Calu3 (cell line): ENCODE measurements at regions not wholly inside any gene's neighbourhood (a gene's known extent, or its start where the extent isn't known, plus 50 kb on each side); places are given as distances from the start of the nearest gene placed in this dataset.

ENCODE experiments used
- BruUV-seq: library from RNA; stranded (reverse); fragments of 400-500 nt; replicated peaks from 2 replicates; lab custom pipeline; 2021; lab: Mats Ljungman, UMichigan
- CTCF ChIA-PET: fragments of 300-600 bp; sonication (Branson Sonifier 250); formaldehyde crosslinking; loops from one replicate; lab custom pipeline; 2022; ENCODE audit warnings: antibody characterized with exemption; lab: Charles Lee
- DNase-seq: peaks from one replicate; pipeline ENCODE4 v3.0.0; 2022
- H3K27ac Mint-ChIP-seq: one replicate; pipeline ENCODE4 v1.8.0; 2022; ENCODE audit warnings: mixed read lengths; ENCODE audit not compliant: unreplicated experiment
- H3K27me3 Mint-ChIP-seq: one replicate; pipeline ENCODE4 v1.8.0; 2022; ENCODE audit warnings: mixed read lengths; ENCODE audit not compliant: unreplicated experiment
- H3K36me3 Mint-ChIP-seq: one replicate; pipeline ENCODE4 v1.8.0; 2022; ENCODE audit warnings: mild to moderate bottlenecking, moderate library complexity, mixed read lengths; ENCODE audit not compliant: insufficient read depth, unreplicated experiment
- H3K4me1 Mint-ChIP-seq: one replicate; pipeline ENCODE4 v1.8.0; 2022; ENCODE audit warnings: mild to moderate bottlenecking, low read depth, mixed read lengths; ENCODE audit not compliant: unreplicated experiment
- H3K4me3 Mint-ChIP-seq: one replicate; pipeline ENCODE4 v1.8.0; 2022; ENCODE audit warnings: mild to moderate bottlenecking, low read depth, moderate library complexity, mixed read lengths; ENCODE audit not compliant: unreplicated experiment
- H3K9me3 Mint-ChIP-seq: one replicate; pipeline ENCODE4 v1.8.0; 2022; ENCODE audit warnings: low read depth, mixed read lengths; ENCODE audit not compliant: unreplicated experiment
- intact Hi-C: fragments of 100-400 bp; cut with micrococcal nuclease; formaldehyde crosslinking; loops from one replicate; pipeline ENCODE4 v1.10.0; 2022; ENCODE audit not compliant: unreplicated experiment
- TF ChIP-seq, protein P1 (sequence below): fragments of 200-600 bp; IDR thresholded peaks from one replicate; pipeline ENCODE4 v1.8.0; 2022; ENCODE audit warnings: antibody characterized with exemption; ENCODE audit not compliant: unreplicated experiment

DNA sequence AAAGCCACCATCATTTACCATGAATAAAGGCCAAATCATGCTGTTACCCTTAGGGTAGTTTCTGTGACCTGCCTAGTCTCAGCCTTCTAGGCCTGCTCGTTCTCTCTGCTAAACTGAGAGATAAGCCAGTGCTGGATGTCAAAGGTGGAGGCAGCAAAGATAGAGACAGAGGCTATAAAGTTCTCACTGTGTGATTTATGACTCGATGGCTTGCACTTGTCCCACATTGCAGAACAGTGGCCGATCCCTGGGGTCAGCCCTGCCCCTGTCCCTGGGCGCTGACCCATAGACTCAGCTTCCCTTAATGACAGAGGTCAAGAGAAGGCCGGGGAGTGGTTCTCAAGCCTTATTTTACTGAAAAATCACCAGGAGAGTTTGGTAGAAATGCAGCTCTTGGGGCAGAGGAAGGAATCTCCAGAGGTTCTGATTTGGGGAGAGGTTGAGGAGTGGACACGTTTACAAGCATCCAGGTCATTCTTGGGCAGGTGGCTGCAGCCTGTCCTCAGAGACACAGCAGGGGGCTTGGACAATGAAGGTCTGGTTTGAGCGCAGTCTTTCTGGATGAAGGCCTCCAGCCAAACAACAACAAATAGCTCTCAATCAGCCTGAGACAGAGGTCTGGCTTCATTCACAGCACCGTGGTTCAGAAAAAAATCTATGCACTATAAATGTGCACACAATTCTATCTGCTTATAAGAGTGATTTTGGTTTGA is 143.5 kb downstream of the ACKR3 start:
- intact Hi-C loops: no loop called here
- TF ChIP-seq, protein P1, sequence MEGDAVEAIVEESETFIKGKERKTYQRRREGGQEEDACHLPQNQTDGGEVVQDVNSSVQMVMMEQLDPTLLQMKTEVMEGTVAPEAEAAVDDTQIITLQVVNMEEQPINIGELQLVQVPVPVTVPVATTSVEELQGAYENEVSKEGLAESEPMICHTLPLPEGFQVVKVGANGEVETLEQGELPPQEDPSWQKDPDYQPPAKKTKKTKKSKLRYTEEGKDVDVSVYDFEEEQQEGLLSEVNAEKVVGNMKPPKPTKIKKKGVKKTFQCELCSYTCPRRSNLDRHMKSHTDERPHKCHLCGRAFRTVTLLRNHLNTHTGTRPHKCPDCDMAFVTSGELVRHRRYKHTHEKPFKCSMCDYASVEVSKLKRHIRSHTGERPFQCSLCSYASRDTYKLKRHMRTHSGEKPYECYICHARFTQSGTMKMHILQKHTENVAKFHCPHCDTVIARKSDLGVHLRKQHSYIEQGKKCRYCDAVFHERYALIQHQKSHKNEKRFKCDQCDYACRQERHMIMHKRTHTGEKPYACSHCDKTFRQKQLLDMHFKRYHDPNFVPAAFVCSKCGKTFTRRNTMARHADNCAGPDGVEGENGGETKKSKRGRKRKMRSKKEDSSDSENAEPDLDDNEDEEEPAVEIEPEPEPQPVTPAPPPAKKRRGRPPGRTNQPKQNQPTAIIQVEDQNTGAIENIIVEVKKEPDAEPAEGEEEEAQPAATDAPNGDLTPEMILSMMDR: no peak

DNA sequence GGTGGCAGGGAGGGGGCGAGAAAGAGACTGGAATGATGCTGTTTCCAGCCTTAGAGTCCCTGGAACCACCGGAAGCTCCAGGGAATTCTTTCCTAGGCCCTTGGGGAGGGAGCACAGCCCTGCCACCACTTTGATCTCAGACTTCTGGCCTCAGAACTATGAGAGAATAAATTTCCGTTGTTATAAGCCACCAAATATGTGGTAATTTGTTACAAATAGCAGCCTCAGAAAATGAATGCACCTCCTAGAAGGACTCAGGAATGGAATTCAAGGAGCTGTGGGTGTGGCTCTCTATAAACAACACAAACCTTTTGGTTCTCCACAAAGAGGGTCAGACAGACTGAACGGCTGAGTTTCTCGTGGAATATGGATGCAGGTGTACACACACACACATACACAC is 144.5 kb downstream of the ACKR3 start:
- Mint-ChIP-seq H3K4me3 (no peak overlapping the region), H3K9me3 (no peaks in the 10 kb centered on the region), H3K27me3 (peaks cover 11% of the 10 kb centered on the region), H3K4me1 (no peaks in the 10 kb centered on the region), H3K27ac (no peak overlapping the region), H3K36me3 (no peaks in the 10 kb centered on the region)
- BruUV-seq: no TSS peak
- TF ChIP-seq, protein P1: no peak
- intact Hi-C loops: no loop called here
- DNase-seq: no peak
- CTCF ChIA-PET: no interaction called here

More for the DNA sequence above, 143.5 kb downstream of the ACKR3 start:
- Mint-ChIP-seq H3K4me3 (no peak overlapping the region), H3K4me1 (no peaks in the 10 kb centered on the region), H3K27ac (no peak overlapping the region), H3K27me3 (peaks cover 1% of the 10 kb centered on the region), H3K9me3 (peaks cover 3% of the 10 kb centered on the region), H3K36me3 (no peaks in the 10 kb centered on the region)
- CTCF ChIA-PET: no interaction called here
- DNase-seq: no peak
- no TSS peak for BruUV-seq

DNA sequence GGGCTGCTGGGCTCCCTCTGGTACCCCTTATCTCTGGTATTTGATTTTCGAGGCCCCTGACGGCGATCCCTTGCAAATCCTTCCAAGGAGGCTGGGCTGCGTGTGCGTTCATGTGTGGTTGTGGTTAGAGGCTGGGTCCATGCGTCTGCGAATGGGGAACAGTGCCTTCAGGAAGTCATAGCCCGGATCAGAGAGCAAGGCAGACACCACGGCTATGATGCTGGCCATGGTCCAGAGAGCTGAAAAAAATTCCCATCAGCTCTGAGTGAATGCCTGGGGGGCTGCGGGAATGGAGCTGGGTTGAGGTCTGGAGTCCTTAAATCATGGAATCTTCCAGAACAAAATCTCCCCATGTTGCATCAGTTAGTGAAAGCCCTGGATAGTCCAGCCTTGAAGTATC is 145.5 kb downstream of the ACKR3 start:
- BruUV-seq: no TSS peak
- Mint-ChIP-seq H3K4me3 (no peak overlapping the region), H3K4me1 (no peaks in the 10 kb centered on the region), H3K27me3 (peaks cover 21% of the 10 kb centered on the region), H3K36me3 (no peaks in the 10 kb centered on the region), H3K9me3 (no peaks in the 10 kb centered on the region), H3K27ac (no peak overlapping the region)
- TF ChIP-seq, protein P1: no peak
- CTCF ChIA-PET: interaction anchor here (0.5 kb wide), 1 partner anchor 79 kb away, joined by 3 read pairs; no protein-coding TSS in a partner anchor
- intact Hi-C loops: no loop called here
- no peak for DNase-seq

DNA sequence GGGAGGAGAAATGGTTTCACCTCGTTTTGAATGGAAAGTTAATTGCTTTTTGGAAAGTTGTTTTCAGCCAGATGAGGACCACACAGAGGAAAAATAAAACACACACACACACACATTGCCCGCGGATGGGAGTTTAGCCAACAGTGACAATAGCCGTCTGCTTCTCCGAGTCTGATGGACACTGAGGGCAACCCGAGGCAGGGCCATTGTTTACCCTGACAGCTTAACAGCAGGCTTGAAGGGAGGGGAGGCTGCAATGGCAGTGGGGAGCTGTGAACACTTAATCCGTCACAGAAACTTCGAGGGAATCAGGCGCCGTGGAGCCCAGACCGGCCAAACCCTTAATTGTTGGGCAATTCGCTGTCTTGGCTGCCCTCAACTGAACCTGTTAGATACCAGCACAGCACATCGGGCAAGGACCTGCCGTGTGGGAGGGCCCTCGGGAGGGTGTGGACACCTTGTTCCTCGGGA is 145.9 kb downstream of the ACKR3 start:
- H3K27ac Mint-ChIP-seq: no peak overlapping the region
- no peaks in the 10 kb centered on the region for H3K36me3 Mint-ChIP-seq
- CTCF ChIA-PET: interaction anchor here (0.5 to 0.6 kb wide), 2 partner anchors 78 to 1860 kb away, joined by 3 read pairs; no protein-coding TSS in a partner anchor
- TF ChIP-seq, protein P1: no peak
- no peak for DNase-seq
- no peaks in the 10 kb centered on the region for H3K9me3 Mint-ChIP-seq
- peaks cover 21% of the 10 kb centered on the region for H3K27me3 Mint-ChIP-seq
- H3K4me1 Mint-ChIP-seq: no peaks in the 10 kb centered on the region
- intact Hi-C loops: no loop called here
- no peak overlapping the region for H3K4me3 Mint-ChIP-seq
- BruUV-seq: no TSS peak
